NCI-H2029 treated with DMSO at 0.1 percent for 48 hours (cell line): ENCODE measurements at regions not wholly inside any gene's neighbourhood (a gene's known extent, or its start where the extent isn't known, plus 50 kb on each side); places are given as distances from the start of the nearest gene placed in this dataset.
"Not testable (repeated sequence)": the region's sequence is repeated elsewhere in the genome, so short reads cannot be mapped to it uniquely, and the experiment has no call there.

Source experiments
- DNase-seq: peaks from one replicate; lab custom pipeline; 2025; lab: John Stamatoyannopoulos, UW

- DNase-seq = no peak
Observed at GRCh38 chr1:232579958-232580941, 49.7 kb downstream of the SIPA1L2 start.

- no peak for DNase-seq
Observed at GRCh38 chr1:232579466-232579865, 50.5 kb downstream of the SIPA1L2 start.

- DNase-seq = peak; percentile 23
Observed at GRCh38 chr1:232578651-232579195, 51.2 kb downstream of the SIPA1L2 start.

- no peak for DNase-seq
Observed at GRCh38 chr1:232577772-232578171, 52.2 kb downstream of the SIPA1L2 start.

GRCh38 chr1:232576537-232576936, 53.4 kb downstream of the SIPA1L2 start:
- DNase-seq = no peak

- no peak for DNase-seq
Observed at GRCh38 chr1:232575763-232576040, 54.2 kb downstream of the SIPA1L2 start.

GRCh38 chr1:232574889-232575762, 54.8 kb downstream of the SIPA1L2 start:
- peak; percentile 43 for DNase-seq

GRCh38 chr1:232574077-232574476, 55.9 kb downstream of the SIPA1L2 start:
- no peak for DNase-seq

GRCh38 chr1:232571523-232571922, 58.4 kb downstream of the SIPA1L2 start:
- peak; percentile 23 for DNase-seq

GRCh38 chr1:232570007-232570406, 59.9 kb downstream of the SIPA1L2 start:
- DNase-seq = no peak

GRCh38 chr1:232569554-232569921, 60.4 kb downstream of the SIPA1L2 start:
- not testable (repeated sequence) for DNase-seq

GRCh38 chr1:232568906-232569553, 60.9 kb downstream of the SIPA1L2 start:
- peak; percentile 31 for DNase-seq

- peak; percentile 75 for DNase-seq
Observed at GRCh38 chr1:232568331-232568852, 61.5 kb downstream of the SIPA1L2 start.

GRCh38 chr1:232566093-232566492, 63.8 kb downstream of the SIPA1L2 start:
- DNase-seq = no peak

- peak; percentile 36 for DNase-seq
Observed at GRCh38 chr1:232562855-232563510, 67.0 kb downstream of the SIPA1L2 start.

GRCh38 chr1:232561381-232561780, 68.6 kb downstream of the SIPA1L2 start:
- no peak for DNase-seq

GRCh38 chr1:232560940-232561339, 69.0 kb downstream of the SIPA1L2 start:
- no peak for DNase-seq

GRCh38 chr1:232558954-232559353, 71.0 kb downstream of the SIPA1L2 start:
- DNase-seq = no peak

- DNase-seq = no peak
Observed at GRCh38 chr1:232557502-232558191, 72.3 kb downstream of the SIPA1L2 start.

- no peak for DNase-seq
Observed at GRCh38 chr1:232557096-232557495, 72.8 kb downstream of the SIPA1L2 start.

GRCh38 chr1:232556351-232556750, 73.6 kb downstream of the SIPA1L2 start:
- no peak for DNase-seq
